ENCODE measurements at regions not wholly inside any gene's neighbourhood (a gene's known extent, or its start where the extent isn't known, plus 50 kb on each side); places are given as distances from the start of the nearest gene placed in this dataset.

DNA sequence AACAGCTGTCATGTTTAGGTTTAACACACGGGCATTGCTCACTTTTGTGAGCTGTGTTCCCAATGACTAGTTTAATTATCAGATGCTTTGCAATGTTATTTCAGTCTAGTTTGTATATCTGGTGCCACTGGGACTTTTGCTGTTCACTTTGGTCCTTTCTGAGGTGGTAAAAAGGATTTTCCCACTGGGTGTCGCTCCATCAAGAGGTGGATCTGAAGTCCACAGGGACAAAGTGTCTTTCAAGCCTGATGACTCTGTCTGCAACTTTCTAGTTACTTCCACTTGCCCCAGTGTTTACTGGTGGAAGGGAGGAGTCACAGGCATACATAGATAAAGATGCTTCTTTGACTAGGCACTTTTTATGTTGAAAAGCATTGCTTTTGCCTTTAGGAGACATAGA, 242.2 kb downstream of the HGF start:
- H3K9me3 ChIP-seq = peaks cover 0 to 3% (median 0%) of the 10 kb centered on the region in 11 donors
- no peak overlapping the region for H3K27ac ChIP-seq
- H3K36me3 ChIP-seq = no peaks in the 10 kb centered on the region
- no peaks in the 10 kb centered on the region for H3K4me1 ChIP-seq
- intact Hi-C loops (cut with DNase I) = no loop called here
- WGBS, 2 donors = 75 to 87% methylated on average over 2 of the region's 2 CpGs
- no peaks in the 10 kb centered on the region for H3K27me3 ChIP-seq
- no peak overlapping the region for H3K4me3 ChIP-seq
- no peak for TF ChIP-seq CTCF (IDR thresholded peaks at IDR 0.05)
- DNase-seq = no peak
- no peak for ATAC-seq

DNA sequence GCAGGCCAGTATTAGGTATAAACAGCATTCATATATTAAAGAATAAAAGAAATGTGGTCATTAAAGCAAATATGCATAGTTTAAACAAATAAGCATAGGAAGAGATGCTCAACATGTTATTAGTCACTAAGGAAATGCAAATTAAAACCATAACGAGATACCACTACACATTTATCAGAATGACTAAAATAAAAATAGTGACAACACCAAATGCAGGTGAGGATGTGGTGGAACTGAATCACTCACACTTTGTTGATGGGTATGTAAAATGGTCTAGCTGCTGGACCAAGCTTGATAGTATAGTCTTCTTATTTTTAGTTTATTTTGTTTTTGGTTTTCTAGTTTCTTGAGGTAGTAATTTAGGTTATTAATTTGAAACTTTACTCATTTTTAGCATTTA, 242.9 kb downstream of the HGF start:
- Histone ChIP-seq H3K4me3 (no peak overlapping the region), H3K4me1 (no peaks in the 10 kb centered on the region), H3K9me3 (peaks cover 0 to 3% (median 0%) of the 10 kb centered on the region in 11 donors), H3K27me3 (no peaks in the 10 kb centered on the region), H3K27ac (no peak overlapping the region), H3K36me3 (no peaks in the 10 kb centered on the region)
- 70 to 71% methylated on average over 1 of the region's 1 CpG for WGBS, 2 donors
- ATAC-seq (no peak), DNase-seq (no peak)
- TF ChIP-seq CTCF (IDR thresholded peaks at IDR 0.05) = no peak
- intact Hi-C loops (cut with DNase I) = no loop called here

GRCh38 chr7:81525841-81526240, 244.0 kb downstream of the HGF start:
- H3K4me1 ChIP-seq = no peaks in the 10 kb centered on the region
- H3K36me3 ChIP-seq = no peaks in the 10 kb centered on the region
- no peaks in the 10 kb centered on the region for H3K27me3 ChIP-seq
- DNase-seq (no peak), ATAC-seq (no peak)
- intact Hi-C loops (cut with DNase I) = no loop called here
- H3K9me3 ChIP-seq = peaks cover 0 to 3% (median 0%) of the 10 kb centered on the region in 11 donors
- no peak for TF ChIP-seq CTCF (IDR thresholded peaks at IDR 0.05)
- no peak overlapping the region for H3K27ac ChIP-seq
- H3K4me3 ChIP-seq = no peak overlapping the region

- WGBS, 2 donors = 23 to 47% methylated on average over 1 of the region's 1 CpG
- Histone ChIP-seq H3K27ac (no peak overlapping the region), H3K9me3 (no peaks in the 10 kb centered on the region), H3K27me3 (no peaks in the 10 kb centered on the region), H3K4me1 (no peaks in the 10 kb centered on the region), H3K36me3 (no peaks in the 10 kb centered on the region), H3K4me3 (no peak overlapping the region)
- DNase-seq (no peak), ATAC-seq (no peak)
- no peak for TF ChIP-seq CTCF (IDR thresholded peaks at IDR 0.05)
- intact Hi-C loops (cut with DNase I) = no loop called here
Measured at GRCh38 chr7:81519886-81520285, 250.0 kb downstream of the HGF start.

GRCh38 chr7:81516898-81517297, 252.9 kb downstream of the HGF start:
- Histone ChIP-seq H3K4me3 (no peak overlapping the region), H3K36me3 (no peaks in the 10 kb centered on the region), H3K27ac (no peak overlapping the region), H3K27me3 (no peaks in the 10 kb centered on the region), H3K9me3 (peaks cover 0 to 9% (median 0%) of the 10 kb centered on the region in 11 donors), H3K4me1 (no peaks in the 10 kb centered on the region)
- intact Hi-C loops (cut with DNase I) = no loop called here
- DNase-seq (no peak), ATAC-seq (no peak)
- no peak for TF ChIP-seq CTCF (IDR thresholded peaks at IDR 0.05)

Measured in heart right ventricle (tissue), 16 donors.